ENCODE measurements at regions not wholly inside any gene's neighbourhood (a gene's known extent, or its start where the extent isn't known, plus 50 kb on each side); places are given as distances from the start of the nearest gene placed in this dataset.

GRCh38 chr10:31678139-31678536, 250.5 kb downstream of the ARHGAP12 start:
- TF ChIP-seq CTCF (IDR thresholded peaks at IDR 0.05) (no peak), POLR2A (IDR thresholded peaks at IDR 0.05) (no peak)
